AG08395 (cell line): ENCODE measurements at regions not wholly inside any gene's neighbourhood (a gene's known extent, or its start where the extent isn't known, plus 50 kb on each side); places are given as distances from the start of the nearest gene placed in this dataset.

ENCODE experiments used
- DNase-seq: peaks from one replicate; pipeline ENCODE4 v3.0.0; 2012; ENCODE audit warnings: mixed read lengths, low spot score

GRCh38 chr18:61082976-61083630, 250.1 kb upstream of the CDH20 start:
- no peak for DNase-seq

GRCh38 chr18:61085036-61085435, 248.2 kb upstream of the CDH20 start:
- no peak for DNase-seq

GRCh38 chr18:61085761-61086160, 247.5 kb upstream of the CDH20 start:
- no peak for DNase-seq

GRCh38 chr18:61086657-61087056, 246.6 kb upstream of the CDH20 start:
- no peak for DNase-seq

- no peak for DNase-seq
Observed at GRCh38 chr18:61091379-61091778, 241.9 kb upstream of the CDH20 start.

- no peak for DNase-seq
Observed at GRCh38 chr18:61093965-61094364, 239.3 kb upstream of the CDH20 start.

GRCh38 chr18:61096226-61096625, 237.0 kb upstream of the CDH20 start:
- DNase-seq: no peak

- DNase-seq: no peak
Observed at GRCh38 chr18:61107113-61107512, 226.1 kb upstream of the CDH20 start.

- no peak for DNase-seq
Observed at GRCh38 chr18:61108706-61109105, 224.5 kb upstream of the CDH20 start.

- no peak for DNase-seq
Observed at GRCh38 chr18:61123309-61123708, 209.9 kb upstream of the CDH20 start.

GRCh38 chr18:61127714-61128467, 205.3 kb upstream of the CDH20 start:
- DNase-seq: no peak

- no peak for DNase-seq
Observed at GRCh38 chr18:61129001-61129400, 204.2 kb upstream of the CDH20 start.

- DNase-seq: no peak
Observed at GRCh38 chr18:61132031-61132430, 201.2 kb upstream of the CDH20 start.

GRCh38 chr18:61133783-61134182, 199.4 kb upstream of the CDH20 start:
- DNase-seq: no peak

- DNase-seq: no peak
Observed at GRCh38 chr18:61136711-61137251, 196.4 kb upstream of the CDH20 start.

GRCh38 chr18:61141691-61142090, 191.5 kb upstream of the CDH20 start:
- DNase-seq: no peak

- no peak for DNase-seq
Observed at GRCh38 chr18:61148322-61148721, 184.9 kb upstream of the CDH20 start.

GRCh38 chr18:61149786-61150185, 183.4 kb upstream of the CDH20 start:
- no peak for DNase-seq

- DNase-seq: no peak
Observed at GRCh38 chr18:61153571-61153970, 179.7 kb upstream of the CDH20 start.

GRCh38 chr18:61154866-61155265, 178.4 kb upstream of the CDH20 start:
- no peak for DNase-seq

- DNase-seq: no peak
Observed at GRCh38 chr18:61155586-61155985, 177.6 kb upstream of the CDH20 start.

- DNase-seq: no peak
Observed at GRCh38 chr18:61157451-61157850, 175.8 kb upstream of the CDH20 start.

- no peak for DNase-seq
Observed at GRCh38 chr18:61159246-61159645, 174.0 kb upstream of the CDH20 start.

- DNase-seq: no peak
Observed at GRCh38 chr18:61164321-61164720, 168.9 kb upstream of the CDH20 start.
